Midbrain (tissue), 1 donor: ENCODE measurements at regions not wholly inside any gene's neighbourhood (a gene's known extent, or its start where the extent isn't known, plus 50 kb on each side); places are given as distances from the start of the nearest gene placed in this dataset.
"Not testable (repeated sequence)": the region's sequence is repeated elsewhere in the genome, so short reads cannot be mapped to it uniquely, and the experiment has no call there.

Experiments used
- DNase-seq: peaks from one replicate; lab custom pipeline; 2025; lab: John Stamatoyannopoulos, UW

GRCh38 chr18:43965691-43966090 lies 688.4 kb upstream of the SYT4 start:
- no peak for DNase-seq

- DNase-seq: no peak
Measured at GRCh38 chr18:43970656-43971055, 693.4 kb upstream of the SYT4 start.

GRCh38 chr18:43978174-43978573 lies 700.9 kb upstream of the SYT4 start:
- DNase-seq: no peak

GRCh38 chr18:43982582-43982981 lies 698.1 kb upstream of the SETBP1 start:
- DNase-seq: no peak

- not testable (repeated sequence) for DNase-seq
Measured at GRCh38 chr18:43987061-43987460, 693.6 kb upstream of the SETBP1 start.

GRCh38 chr18:43992741-43993140 lies 687.9 kb upstream of the SETBP1 start:
- DNase-seq: no peak

GRCh38 chr18:43994381-43994780 lies 686.3 kb upstream of the SETBP1 start:
- DNase-seq: no peak

- no peak for DNase-seq
Measured at GRCh38 chr18:44013871-44014270, 666.8 kb upstream of the SETBP1 start.

GRCh38 chr18:44025421-44025820 lies 655.3 kb upstream of the SETBP1 start:
- DNase-seq: peak; percentile 3

GRCh38 chr18:44028109-44028508 lies 652.6 kb upstream of the SETBP1 start:
- DNase-seq: no peak

- DNase-seq: no peak
Measured at GRCh38 chr18:44031063-44031462, 649.6 kb upstream of the SETBP1 start.

GRCh38 chr18:44033144-44033701 lies 647.5 kb upstream of the SETBP1 start:
- DNase-seq: no peak

- DNase-seq: no peak
Measured at GRCh38 chr18:44035554-44035953, 645.1 kb upstream of the SETBP1 start.

- peak; percentile 1 for DNase-seq
Measured at GRCh38 chr18:44036501-44036900, 644.2 kb upstream of the SETBP1 start.

- no peak for DNase-seq
Measured at GRCh38 chr18:44039216-44039615, 641.5 kb upstream of the SETBP1 start.

- DNase-seq: no peak
Measured at GRCh38 chr18:44039826-44040225, 640.9 kb upstream of the SETBP1 start.

- DNase-seq: no peak
Measured at GRCh38 chr18:44041553-44041952, 639.1 kb upstream of the SETBP1 start.

- DNase-seq: no peak
Measured at GRCh38 chr18:44041961-44042360, 638.7 kb upstream of the SETBP1 start.

- no peak for DNase-seq
Measured at GRCh38 chr18:44046376-44046975, 634.2 kb upstream of the SETBP1 start.

GRCh38 chr18:44047585-44047984 lies 633.1 kb upstream of the SETBP1 start:
- DNase-seq: no peak

GRCh38 chr18:44048435-44048834 lies 632.3 kb upstream of the SETBP1 start:
- no peak for DNase-seq

GRCh38 chr18:44048846-44049245 lies 631.8 kb upstream of the SETBP1 start:
- no peak for DNase-seq

- DNase-seq: no peak
Measured at GRCh38 chr18:44051026-44051425, 629.7 kb upstream of the SETBP1 start.

- no peak for DNase-seq
Measured at GRCh38 chr18:44054514-44054913, 626.2 kb upstream of the SETBP1 start.
